Tibial nerve (tissue), 3 donors: ENCODE measurements at regions not wholly inside any gene's neighbourhood (a gene's known extent, or its start where the extent isn't known, plus 50 kb on each side); places are given as distances from the start of the nearest gene placed in this dataset.

Experiments
- POLR2A ChIP-seq, 2 donors: fragments of 450-650 bp; IDR thresholded peaks; one replicate each; pipeline ENCODE4 v1.6.1; 2017; ENCODE audit warnings: antibody characterized with exemption in 2 of 2, mild to moderate bottlenecking in 2 of 2, moderate library complexity in 2 of 2
- TF ChIP-seq, protein P1 (sequence below), 5 experiments: fragments of 200-600 bp in 3 of 5; fragments of 450-650 bp in 2 of 5; sonication (generic) in 3 of 5; IDR thresholded peaks; one replicate each; pipeline ENCODE4 v1.5.1; 2016 to 2019; ENCODE audit warnings: antibody characterized with exemption in 5 of 5, mild to moderate bottlenecking in 3 of 5, moderate library complexity in 2 of 5

DNA sequence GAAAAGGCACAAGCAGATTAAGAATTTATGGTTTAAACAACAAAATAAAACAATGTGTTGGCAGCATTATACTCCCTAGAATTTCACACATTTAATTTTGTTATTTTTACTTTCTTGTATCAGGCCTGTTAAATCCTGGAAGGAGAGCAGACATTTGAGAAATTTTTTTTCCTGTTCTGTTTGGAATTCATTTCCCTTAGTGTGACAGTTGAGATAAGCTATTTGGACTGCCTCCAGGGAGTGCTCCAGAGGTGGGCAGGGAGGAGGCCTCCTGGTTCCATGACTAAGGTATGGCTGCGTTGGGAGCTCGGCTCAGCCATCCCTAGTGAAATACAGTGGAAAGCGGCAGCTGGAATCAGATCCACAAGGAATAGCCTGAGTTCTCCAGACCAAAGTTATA, 185.7 kb downstream of the KCNRG start:
- TF ChIP-seq POLR2A (IDR thresholded peaks at IDR 0.05) = no peak
- TF ChIP-seq, protein P1, sequence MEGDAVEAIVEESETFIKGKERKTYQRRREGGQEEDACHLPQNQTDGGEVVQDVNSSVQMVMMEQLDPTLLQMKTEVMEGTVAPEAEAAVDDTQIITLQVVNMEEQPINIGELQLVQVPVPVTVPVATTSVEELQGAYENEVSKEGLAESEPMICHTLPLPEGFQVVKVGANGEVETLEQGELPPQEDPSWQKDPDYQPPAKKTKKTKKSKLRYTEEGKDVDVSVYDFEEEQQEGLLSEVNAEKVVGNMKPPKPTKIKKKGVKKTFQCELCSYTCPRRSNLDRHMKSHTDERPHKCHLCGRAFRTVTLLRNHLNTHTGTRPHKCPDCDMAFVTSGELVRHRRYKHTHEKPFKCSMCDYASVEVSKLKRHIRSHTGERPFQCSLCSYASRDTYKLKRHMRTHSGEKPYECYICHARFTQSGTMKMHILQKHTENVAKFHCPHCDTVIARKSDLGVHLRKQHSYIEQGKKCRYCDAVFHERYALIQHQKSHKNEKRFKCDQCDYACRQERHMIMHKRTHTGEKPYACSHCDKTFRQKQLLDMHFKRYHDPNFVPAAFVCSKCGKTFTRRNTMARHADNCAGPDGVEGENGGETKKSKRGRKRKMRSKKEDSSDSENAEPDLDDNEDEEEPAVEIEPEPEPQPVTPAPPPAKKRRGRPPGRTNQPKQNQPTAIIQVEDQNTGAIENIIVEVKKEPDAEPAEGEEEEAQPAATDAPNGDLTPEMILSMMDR (IDR thresholded peaks at IDR 0.05) = no peak
